LHCN-M2 (cell line): ENCODE measurements at regions not wholly inside any gene's neighbourhood (a gene's known extent, or its start where the extent isn't known, plus 50 kb on each side); places are given as distances from the start of the nearest gene placed in this dataset.

Experiments used
- DNase-seq: peaks from one replicate; pipeline ENCODE4 v3.0.0-alpha.2; 2012; ENCODE audit warnings: low read depth

DNA sequence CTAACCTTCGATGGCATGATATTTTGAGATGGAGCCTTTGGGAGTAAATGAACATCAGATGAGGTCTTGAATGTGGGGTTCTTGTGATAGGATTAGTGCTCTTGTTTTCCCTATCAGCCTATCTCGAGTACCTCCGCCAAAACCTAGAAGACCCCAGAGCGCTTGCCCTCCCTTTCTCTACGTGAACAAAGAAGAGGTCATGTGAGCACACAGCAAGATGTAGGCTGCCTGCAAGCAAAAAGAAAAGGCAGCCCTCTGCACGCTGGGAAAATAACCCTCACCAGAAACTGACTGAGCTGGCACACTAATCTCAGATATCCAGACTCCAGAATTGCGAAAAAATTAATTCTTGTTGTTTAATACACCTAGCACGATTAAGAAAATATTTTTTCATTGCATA lies 799.8 kb upstream of the SLC10A2 start:
- DNase-seq: no peak

GRCh38 chr13:103862525-103862924 lies 796.3 kb upstream of the SLC10A2 start:
- no peak for DNase-seq

DNA sequence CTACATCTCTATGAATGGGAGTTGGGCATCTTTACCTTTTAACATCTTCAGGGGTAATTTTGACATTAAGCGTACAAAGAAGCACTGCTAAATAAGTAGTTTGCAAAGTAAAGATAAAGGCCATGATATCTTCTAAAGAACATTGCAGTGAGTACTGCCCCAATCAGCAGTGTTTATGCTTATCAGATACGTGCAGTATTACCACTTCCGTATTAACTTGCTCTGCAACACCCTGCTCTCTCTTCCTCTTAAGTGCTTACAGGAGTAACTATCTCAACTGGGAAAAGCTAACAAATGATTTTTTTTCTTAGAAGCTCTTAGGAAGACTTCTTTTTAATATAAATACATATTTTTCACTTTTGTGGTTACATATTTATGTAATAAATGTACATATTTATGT lies 793.7 kb upstream of the SLC10A2 start:
- no peak for DNase-seq

- DNase-seq: no peak
These were observed 785.8 kb upstream of the SLC10A2 start for GRCh38 chr13:103852036-103852435.

DNA sequence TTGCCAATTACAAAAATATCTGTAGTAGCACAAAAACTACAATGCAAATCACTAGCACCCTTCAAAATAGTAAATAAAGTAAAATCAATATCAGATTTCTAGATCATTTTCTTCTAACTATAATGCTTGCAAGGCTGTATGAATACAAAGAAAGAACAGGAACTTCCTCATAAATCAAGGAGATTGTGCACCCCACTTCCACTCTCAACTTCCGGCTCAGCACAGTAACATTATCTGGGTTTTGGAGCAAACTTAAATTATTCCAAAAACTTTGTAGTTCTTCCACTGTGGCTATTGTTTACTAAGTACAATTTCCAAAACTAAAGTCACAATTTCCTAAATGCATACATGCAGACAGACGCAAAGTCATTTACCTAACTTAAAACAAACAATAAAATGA lies 778.3 kb upstream of the SLC10A2 start:
- DNase-seq: no peak

GRCh38 chr13:103839460-103839859 lies 773.2 kb upstream of the SLC10A2 start:
- DNase-seq: no peak

- DNase-seq: no peak
These were observed 768.8 kb upstream of the SLC10A2 start for GRCh38 chr13:103835052-103835451.

GRCh38 chr13:103833294-103833852 lies 767.2 kb upstream of the SLC10A2 start:
- DNase-seq: no peak

- peak; percentile 27 for DNase-seq
These were observed 749.4 kb upstream of the SLC10A2 start for GRCh38 chr13:103815619-103816018.

- DNase-seq: peak; percentile 14
These were observed 746.8 kb upstream of the SLC10A2 start for GRCh38 chr13:103812971-103813370.

- no peak for DNase-seq
These were observed 746.3 kb upstream of the SLC10A2 start for GRCh38 chr13:103812558-103812957.

DNA sequence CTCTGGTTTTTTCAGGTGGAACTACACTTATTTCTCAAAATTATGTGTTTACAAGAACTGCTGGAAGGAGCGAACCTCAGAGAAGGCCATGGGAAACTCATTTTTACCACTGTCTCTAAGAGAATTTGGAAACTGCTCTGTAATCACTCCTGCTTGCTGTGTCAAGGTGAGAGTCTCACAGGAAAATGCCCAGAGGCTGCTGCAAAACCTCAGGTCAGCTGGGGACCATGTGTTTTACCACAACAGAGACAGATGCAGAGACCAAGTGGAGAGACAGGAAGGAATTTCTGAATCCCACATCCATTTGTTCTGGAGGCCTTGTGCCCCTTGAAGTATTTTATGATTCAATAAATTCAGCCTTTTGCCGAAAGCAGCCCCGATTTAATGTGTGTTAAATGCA lies 743.8 kb upstream of the SLC10A2 start:
- DNase-seq: no peak

GRCh38 chr13:103805771-103806170 lies 739.6 kb upstream of the SLC10A2 start:
- no peak for DNase-seq

DNA sequence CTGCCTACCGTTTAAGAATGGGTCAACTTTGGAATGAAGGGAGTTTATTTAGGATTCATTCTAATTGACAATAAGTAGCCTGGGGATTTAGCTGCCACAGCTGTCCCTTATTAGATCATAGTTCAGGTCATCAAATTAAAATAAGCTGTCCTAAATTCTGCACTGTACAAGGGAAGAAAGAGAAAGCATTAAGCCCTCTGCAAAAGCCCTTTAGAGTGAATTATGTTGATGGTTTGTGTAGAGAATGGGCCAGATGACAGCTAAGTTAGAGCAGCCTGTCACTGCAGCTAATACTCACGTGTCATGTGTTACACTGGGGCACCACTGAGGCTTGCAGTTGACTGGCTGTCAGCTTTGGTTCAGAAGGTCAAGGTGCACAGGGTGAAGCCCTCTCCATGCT lies 737.1 kb upstream of the SLC10A2 start:
- DNase-seq: no peak

- DNase-seq: no peak
These were observed 732.8 kb upstream of the SLC10A2 start for GRCh38 chr13:103799028-103799427.

DNA sequence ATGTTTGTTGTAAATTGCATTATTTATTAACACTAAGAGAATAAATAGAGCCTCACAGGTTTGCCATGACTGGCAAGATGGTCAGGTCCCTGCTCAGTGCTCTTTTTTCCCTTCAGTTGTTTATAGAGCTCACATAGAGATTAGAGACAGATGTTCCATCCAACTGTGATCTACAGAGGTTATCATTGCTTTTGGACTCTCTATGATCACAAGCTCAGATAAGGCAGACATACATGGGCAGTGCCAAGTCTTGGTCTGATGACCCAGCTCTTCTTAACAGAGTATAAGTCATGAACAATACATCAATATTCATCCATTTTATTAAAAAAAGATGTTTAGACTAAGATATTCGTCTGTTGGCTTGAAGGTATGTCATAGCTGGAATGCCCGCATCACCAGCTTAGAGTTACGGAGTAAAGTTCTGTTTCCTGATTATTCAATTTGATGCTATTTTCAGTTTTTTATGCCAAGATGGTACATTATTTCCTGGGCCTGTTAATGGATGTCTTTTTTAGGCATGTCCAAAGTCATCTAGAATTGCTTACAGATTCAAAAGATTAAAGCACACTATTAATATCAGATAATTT lies 729.8 kb upstream of the SLC10A2 start:
- no peak for DNase-seq

GRCh38 chr13:103794526-103794925 lies 728.3 kb upstream of the SLC10A2 start:
- DNase-seq: no peak

DNA sequence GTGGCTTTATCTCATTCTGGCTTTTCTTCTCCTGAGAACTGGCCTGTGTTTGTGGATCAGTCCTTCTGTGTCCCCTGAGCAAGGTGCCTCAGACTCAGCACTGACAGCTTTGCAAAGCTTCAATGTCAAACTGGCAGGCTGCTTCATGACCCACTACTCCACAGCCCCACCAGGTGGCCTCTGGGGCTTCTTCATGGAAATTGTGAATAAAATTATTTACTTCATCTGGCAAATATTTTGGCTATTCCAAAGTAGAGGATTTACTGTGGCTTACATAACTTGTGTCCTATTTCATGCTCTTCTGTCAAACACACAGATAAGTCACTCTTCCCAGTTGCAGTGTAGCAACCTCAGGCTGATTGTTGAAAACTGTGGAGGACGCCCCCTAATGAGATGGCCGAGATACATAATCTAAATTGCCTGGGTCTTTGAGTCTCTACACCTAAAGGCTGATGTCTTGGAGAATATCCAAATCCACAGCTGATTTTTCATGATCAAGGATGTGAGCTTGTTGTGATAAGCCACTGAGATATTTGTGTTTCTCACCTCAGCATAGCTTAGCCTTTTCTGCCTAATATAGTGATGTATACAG lies 721.9 kb upstream of the SLC10A2 start:
- no peak for DNase-seq

GRCh38 chr13:103772576-103772975 lies 706.4 kb upstream of the SLC10A2 start:
- DNase-seq: no peak

GRCh38 chr13:103762523-103762922 lies 696.3 kb upstream of the SLC10A2 start:
- no peak for DNase-seq

DNA sequence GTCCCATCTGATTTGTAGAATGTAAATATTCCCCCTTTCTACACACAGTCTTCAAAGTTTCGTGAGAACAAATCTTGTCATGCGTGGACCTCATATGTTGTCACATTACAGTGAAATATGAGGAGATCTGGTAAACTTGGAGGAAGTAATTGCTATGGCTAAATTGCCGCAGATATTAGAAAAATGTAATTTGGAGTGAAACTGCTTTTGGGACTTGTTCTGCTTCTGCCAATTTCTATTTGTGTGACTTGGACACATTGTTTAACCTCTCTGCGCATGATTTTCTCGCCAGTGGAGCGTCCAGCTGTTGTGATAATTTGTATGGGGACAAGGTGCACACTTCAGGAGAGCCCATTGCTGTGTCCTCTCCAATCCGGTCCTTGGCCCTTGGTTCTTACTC lies 693.1 kb upstream of the SLC10A2 start:
- no peak for DNase-seq

DNA sequence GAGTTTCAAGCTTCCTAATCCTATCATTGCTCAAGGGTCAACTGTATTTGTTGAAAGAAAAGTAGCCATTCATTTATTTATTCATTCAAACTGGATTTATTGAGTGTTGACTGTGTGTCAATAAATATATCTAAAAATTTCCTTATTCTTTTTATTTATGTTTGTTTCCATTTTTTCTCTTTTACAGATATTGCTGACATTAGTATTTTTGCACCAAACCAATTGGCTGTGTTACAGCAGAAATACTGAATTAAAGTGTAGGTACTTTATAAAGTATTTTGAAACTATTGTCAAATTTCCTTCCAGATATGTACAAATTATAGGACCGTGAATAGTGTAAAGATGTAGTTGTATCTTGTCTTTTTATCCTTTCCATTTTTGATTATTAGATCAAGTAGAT lies 692.0 kb upstream of the SLC10A2 start:
- DNase-seq: no peak

DNA sequence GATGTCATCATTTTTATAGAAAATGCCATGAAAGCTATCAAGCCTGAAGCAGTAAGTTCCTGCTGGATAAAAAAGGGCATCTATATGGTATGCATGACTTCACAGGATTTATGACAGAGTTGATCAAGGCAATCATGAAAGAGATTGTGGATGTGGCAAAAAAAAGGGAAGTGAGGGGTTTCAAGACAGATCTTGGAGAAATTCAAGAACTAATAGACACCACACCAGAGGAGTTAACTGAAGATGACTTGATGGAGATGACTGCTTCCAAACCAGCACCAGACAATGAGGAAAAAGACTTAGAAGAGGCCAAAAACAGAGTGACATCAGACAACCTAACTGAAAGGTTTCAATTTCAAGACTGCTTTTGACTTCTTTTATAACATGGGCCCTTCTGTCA lies 691.1 kb upstream of the SLC10A2 start:
- DNase-seq: no peak

DNA sequence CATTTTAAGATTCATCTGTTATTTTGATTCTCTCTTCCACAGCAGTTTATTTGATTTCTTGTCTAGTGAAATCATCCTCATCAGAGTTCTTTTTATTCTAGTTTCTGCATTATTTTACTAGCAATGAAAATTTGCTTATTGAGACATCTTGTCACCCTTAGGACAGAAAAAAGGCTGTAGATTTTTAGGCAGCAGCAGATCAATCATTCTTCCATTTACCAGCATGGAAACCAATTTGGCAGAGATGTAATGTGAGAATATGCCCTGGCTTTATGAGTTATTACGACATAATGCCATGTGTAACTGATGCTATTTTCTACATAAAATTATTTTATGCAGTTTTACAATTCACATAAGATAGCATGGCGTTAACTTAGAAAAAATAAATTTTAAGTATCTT lies 688.6 kb upstream of the SLC10A2 start:
- no peak for DNase-seq
